Spleen (tissue), 7 donors: ENCODE measurements at regions not wholly inside any gene's neighbourhood (a gene's known extent, or its start where the extent isn't known, plus 50 kb on each side); places are given as distances from the start of the nearest gene placed in this dataset.

Source experiments
- POLR2A ChIP-seq, 3 donors: fragments of 450-650 bp; IDR thresholded peaks; one replicate each; pipeline ENCODE4 v1.5.1; 2017; ENCODE audit warnings: antibody characterized with exemption in 3 of 3, mild to moderate bottlenecking in 1 of 3
- TF ChIP-seq, protein P1 (sequence below), 11 experiments: fragments of 200-600 bp in 7 of 11; fragments of 450-650 bp in 4 of 11; sonication (generic) in 4 of 11; IDR thresholded peaks in 8 of 11; conservative IDR thresholded peaks in 3 of 11; 1 replicate in 7 of 11; 2 replicates in 4 of 11; pipeline versions ENCODE4 v1.4.0 to v1.8.0; 2016 to 2021; ENCODE audit warnings: antibody characterized with exemption in 11 of 11, inconsistent platforms in 4 of 11, mild to moderate bottlenecking in 1 of 11
- donor health status: DM: no; HTN: no; CAD: no; lungs with moderate emphysema.
- donor health status: DM: no; HTN: no; CAD: no.
- donor health status: DM: no; HTN: no; CAD: no.

DNA sequence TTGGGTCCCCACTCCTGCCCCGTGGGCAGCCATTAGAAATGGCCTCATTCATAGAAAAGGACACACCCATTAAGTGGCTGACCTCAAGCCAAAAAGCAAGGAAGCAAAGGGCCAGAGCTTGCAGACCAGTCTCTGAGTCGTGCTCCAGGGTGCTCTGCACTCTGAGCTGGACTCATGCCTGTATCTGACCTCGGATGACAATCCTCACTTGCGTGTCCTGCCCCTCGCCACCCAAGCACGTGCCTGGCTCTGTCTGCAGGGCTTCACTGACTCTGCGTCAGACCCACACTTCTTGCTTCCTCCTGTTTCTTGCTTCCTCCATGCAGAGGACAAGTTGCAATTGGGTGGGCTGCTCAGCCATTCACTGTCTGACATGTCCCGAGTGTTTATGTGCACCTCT, 138.8 kb downstream of the OAT start:
- no peak for TF ChIP-seq POLR2A (IDR thresholded peaks at IDR 0.05)
- TF ChIP-seq, protein P1, sequence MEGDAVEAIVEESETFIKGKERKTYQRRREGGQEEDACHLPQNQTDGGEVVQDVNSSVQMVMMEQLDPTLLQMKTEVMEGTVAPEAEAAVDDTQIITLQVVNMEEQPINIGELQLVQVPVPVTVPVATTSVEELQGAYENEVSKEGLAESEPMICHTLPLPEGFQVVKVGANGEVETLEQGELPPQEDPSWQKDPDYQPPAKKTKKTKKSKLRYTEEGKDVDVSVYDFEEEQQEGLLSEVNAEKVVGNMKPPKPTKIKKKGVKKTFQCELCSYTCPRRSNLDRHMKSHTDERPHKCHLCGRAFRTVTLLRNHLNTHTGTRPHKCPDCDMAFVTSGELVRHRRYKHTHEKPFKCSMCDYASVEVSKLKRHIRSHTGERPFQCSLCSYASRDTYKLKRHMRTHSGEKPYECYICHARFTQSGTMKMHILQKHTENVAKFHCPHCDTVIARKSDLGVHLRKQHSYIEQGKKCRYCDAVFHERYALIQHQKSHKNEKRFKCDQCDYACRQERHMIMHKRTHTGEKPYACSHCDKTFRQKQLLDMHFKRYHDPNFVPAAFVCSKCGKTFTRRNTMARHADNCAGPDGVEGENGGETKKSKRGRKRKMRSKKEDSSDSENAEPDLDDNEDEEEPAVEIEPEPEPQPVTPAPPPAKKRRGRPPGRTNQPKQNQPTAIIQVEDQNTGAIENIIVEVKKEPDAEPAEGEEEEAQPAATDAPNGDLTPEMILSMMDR (IDR thresholded peaks at IDR 0.05 in 8 of 11, conservative IDR thresholded peaks at IDR 0.05 in 3 of 11) = no peak
